GM19438 (cell line): ENCODE measurements at regions not wholly inside any gene's neighbourhood (a gene's known extent, or its start where the extent isn't known, plus 50 kb on each side); places are given as distances from the start of the nearest gene placed in this dataset.

ENCODE experiments used
- ATAC-seq: cut with Tn5 transposase; IDR thresholded peaks from one replicate; pipeline ENCODE4 v1.9.1; 2021; ENCODE audit warnings: low read depth; ENCODE audit not compliant: unreplicated experiment

GRCh38 chr2:242020196-242021004, 150.9 kb downstream of the RTP5 start:
- no peak for ATAC-seq

- ATAC-seq: no peak
These were observed 153.2 kb downstream of the RTP5 start for GRCh38 chr2:242022550-242023290.

GRCh38 chr2:242024751-242025355, 155.3 kb downstream of the RTP5 start:
- no peak for ATAC-seq

- no peak for ATAC-seq
These were observed 158.3 kb downstream of the RTP5 start for GRCh38 chr2:242027676-242028450.

GRCh38 chr2:242029422-242030225, 160.1 kb downstream of the RTP5 start:
- no peak for ATAC-seq

- no peak for ATAC-seq
These were observed 160.7 kb downstream of the RTP5 start for GRCh38 chr2:242030226-242030575.

- ATAC-seq: no peak
These were observed 161.3 kb downstream of the RTP5 start for GRCh38 chr2:242030858-242031257.

- ATAC-seq: no peak
These were observed 162.0 kb downstream of the RTP5 start for GRCh38 chr2:242031481-242032019.

GRCh38 chr2:242032780-242033656, 163.5 kb downstream of the RTP5 start:
- no peak for ATAC-seq

GRCh38 chr2:242034138-242034537, 164.6 kb downstream of the RTP5 start:
- no peak for ATAC-seq

- no peak for ATAC-seq
These were observed 165.7 kb downstream of the RTP5 start for GRCh38 chr2:242034996-242035814.

- ATAC-seq: no peak
These were observed 166.5 kb downstream of the RTP5 start for GRCh38 chr2:242035858-242036652.

- no peak for ATAC-seq
These were observed 167.1 kb downstream of the RTP5 start for GRCh38 chr2:242036653-242036950.

GRCh38 chr2:242038166-242038927, 168.8 kb downstream of the RTP5 start:
- no peak for ATAC-seq

GRCh38 chr2:242038928-242039341, 169.4 kb downstream of the RTP5 start:
- ATAC-seq: no peak

- no peak for ATAC-seq
These were observed 170.8 kb downstream of the RTP5 start for GRCh38 chr2:242040303-242040655.

GRCh38 chr2:242040681-242041080, 171.2 kb downstream of the RTP5 start:
- no peak for ATAC-seq
